ENCODE measurements at regions not wholly inside any gene's neighbourhood (a gene's known extent, or its start where the extent isn't known, plus 50 kb on each side); places are given as distances from the start of the nearest gene placed in this dataset.

DNA sequence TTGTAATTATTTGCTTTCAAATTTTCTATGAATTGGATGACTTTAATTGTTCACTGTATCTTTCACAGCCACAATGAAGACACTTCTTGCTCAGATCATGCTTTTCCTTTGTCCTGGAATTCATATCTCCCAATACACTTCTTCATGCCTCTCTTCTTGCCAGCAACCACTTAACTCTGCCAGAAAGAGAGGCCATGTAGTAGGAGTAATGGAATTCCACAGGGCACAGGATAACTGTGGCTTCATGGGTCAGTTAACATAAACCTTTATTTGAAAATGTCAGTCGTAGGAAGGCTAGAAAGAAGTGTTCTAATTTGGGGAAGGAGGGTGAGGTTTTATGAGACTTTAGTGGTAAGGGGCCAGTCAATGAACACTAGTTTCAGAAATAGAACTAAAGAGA lies 190.3 kb downstream of the TMEM167A start:
- Histone ChIP-seq H3K4me1 (ENCODE audit: control insufficient read depth, insufficient read depth, low read length) (no peaks in the 10 kb centered on the region), H3K27ac (ENCODE audit: low read length) (no peak overlapping the region), H3K4me3 (ENCODE audit: low read depth in 2 of 2, low read length in 2 of 2) (no peak overlapping the region), H3K27me3 (ENCODE audit: control insufficient read depth, insufficient read depth, low read length) (no peaks in the 10 kb centered on the region), H3K36me3 (ENCODE audit: control insufficient read depth, insufficient read depth, low read length) (no peaks in the 10 kb centered on the region), H3K9me3 (ENCODE audit: control insufficient read depth, insufficient read depth, low read depth, low read length) (no peaks in the 10 kb centered on the region)
- in situ Hi-C loops (cut with HindIII; ENCODE audit: low pct_unique_long_range_greater_than_20kb, low sequenced_read_pairs) (no loop called here), intact Hi-C loops (cut with micrococcal nuclease; ENCODE audit: unreplicated experiment) (no loop called here)
- ChIA-PET CTCF (no interaction called here), POLR2A (no interaction called here)
- BruUV-seq (replicated peaks) = no TSS peak
- no peak for ATAC-seq
- no peak for DNase-seq (ENCODE audit: low read depth, low spot score)
- TF ChIP-seq CTCF (IDR thresholded peaks at IDR 0.05) = no peak
- TF ChIP-seq SIN3A (IDR thresholded peaks at IDR 0.05; ENCODE audit: borderline replicate concordance, insufficient read depth, low read depth, low read length) = no peak
- TF ChIP-seq TCF7L2 (IDR thresholded peaks at IDR 0.05; ENCODE audit: low read depth, low read length) = no peak
- no peak for TF ChIP-seq POLR2AphosphoS5 (IDR thresholded peaks at IDR 0.05; ENCODE audit: low read depth, low read length)
- no peak for TF ChIP-seq REST (IDR thresholded peaks at IDR 0.05; ENCODE audit: insufficient read depth in 1 of 2, low read depth in 2 of 2, low read length in 1 of 2)

DNA sequence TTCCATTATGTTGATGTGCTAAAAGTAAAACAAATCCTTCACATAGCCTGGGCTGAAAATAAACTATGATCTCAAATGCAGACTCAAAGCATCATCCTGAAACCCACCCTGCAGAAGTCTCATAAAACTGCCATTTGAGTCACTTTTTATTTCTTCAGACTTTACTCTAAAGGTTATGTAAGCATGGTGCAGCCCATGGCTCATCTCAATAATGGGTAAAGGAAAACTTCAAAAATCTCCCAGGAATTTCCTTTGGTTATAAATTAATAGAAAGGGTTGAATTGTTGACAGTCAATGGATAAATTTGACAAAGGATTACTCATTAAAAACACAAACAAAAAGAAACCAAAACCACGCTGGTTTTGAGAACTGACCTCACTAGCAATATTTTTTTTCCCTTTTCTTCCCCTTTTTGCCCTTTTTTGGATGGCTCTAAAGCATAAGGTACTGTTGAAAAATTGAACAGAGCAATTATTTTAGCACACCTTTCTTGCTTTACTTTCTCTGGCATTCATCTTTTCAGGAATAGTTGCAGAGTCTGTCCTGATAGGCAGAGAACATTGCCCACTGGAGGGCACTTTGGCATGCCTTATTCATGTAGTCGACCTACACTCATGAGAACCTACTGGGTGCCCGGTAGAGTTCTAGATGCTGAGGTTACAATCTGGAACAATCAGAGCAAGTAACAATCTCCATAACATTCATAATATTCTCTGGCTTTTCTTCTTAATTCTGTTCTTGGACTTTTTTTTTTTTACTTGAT lies 191.4 kb downstream of the TMEM167A start:
- no peak overlapping the region for H3K27ac ChIP-seq (ENCODE audit: low read length)
- intact Hi-C loops (cut with micrococcal nuclease; ENCODE audit: unreplicated experiment) = no loop called here
- in situ Hi-C loops (cut with HindIII; ENCODE audit: low pct_unique_long_range_greater_than_20kb, low sequenced_read_pairs) = no loop called here
- TF ChIP-seq TCF7L2 (IDR thresholded peaks at IDR 0.05; ENCODE audit: low read depth, low read length) (no peak), SIN3A (IDR thresholded peaks at IDR 0.05; ENCODE audit: borderline replicate concordance, insufficient read depth, low read depth, low read length) (no peak), CTCF (IDR thresholded peaks at IDR 0.05) (peak; percentile 12; the same call in 1 of the 2 replicates), REST (IDR thresholded peaks at IDR 0.05; ENCODE audit: insufficient read depth in 1 of 2, low read depth in 2 of 2, low read length in 1 of 2) (no peak), POLR2AphosphoS5 (IDR thresholded peaks at IDR 0.05; ENCODE audit: low read depth, low read length) (no peak)
- BruUV-seq (replicated peaks) = no TSS peak
- ATAC-seq (no peak), DNase-seq (ENCODE audit: low read depth, low spot score) (no peak)
- POLR2A ChIA-PET = no interaction called here
- H3K4me3 ChIP-seq (ENCODE audit: low read depth in 2 of 2, low read length in 2 of 2) = no peak overlapping the region
- no peaks in the 10 kb centered on the region for H3K4me1 ChIP-seq (ENCODE audit: control insufficient read depth, insufficient read depth, low read length)
- no peaks in the 10 kb centered on the region for H3K27me3 ChIP-seq (ENCODE audit: control insufficient read depth, insufficient read depth, low read length)
- no peaks in the 10 kb centered on the region for H3K36me3 ChIP-seq (ENCODE audit: control insufficient read depth, insufficient read depth, low read length)
- H3K9me3 ChIP-seq (ENCODE audit: control insufficient read depth, insufficient read depth, low read depth, low read length) = no peaks in the 10 kb centered on the region
- CTCF ChIA-PET = no interaction called here
